ENCODE measurements at regions not wholly inside any gene's neighbourhood (a gene's known extent, or its start where the extent isn't known, plus 50 kb on each side); places are given as distances from the start of the nearest gene placed in this dataset.
"Not testable (repeated sequence)": the region's sequence is repeated elsewhere in the genome, so short reads cannot be mapped to it uniquely, and the experiment has no call there.

DNA sequence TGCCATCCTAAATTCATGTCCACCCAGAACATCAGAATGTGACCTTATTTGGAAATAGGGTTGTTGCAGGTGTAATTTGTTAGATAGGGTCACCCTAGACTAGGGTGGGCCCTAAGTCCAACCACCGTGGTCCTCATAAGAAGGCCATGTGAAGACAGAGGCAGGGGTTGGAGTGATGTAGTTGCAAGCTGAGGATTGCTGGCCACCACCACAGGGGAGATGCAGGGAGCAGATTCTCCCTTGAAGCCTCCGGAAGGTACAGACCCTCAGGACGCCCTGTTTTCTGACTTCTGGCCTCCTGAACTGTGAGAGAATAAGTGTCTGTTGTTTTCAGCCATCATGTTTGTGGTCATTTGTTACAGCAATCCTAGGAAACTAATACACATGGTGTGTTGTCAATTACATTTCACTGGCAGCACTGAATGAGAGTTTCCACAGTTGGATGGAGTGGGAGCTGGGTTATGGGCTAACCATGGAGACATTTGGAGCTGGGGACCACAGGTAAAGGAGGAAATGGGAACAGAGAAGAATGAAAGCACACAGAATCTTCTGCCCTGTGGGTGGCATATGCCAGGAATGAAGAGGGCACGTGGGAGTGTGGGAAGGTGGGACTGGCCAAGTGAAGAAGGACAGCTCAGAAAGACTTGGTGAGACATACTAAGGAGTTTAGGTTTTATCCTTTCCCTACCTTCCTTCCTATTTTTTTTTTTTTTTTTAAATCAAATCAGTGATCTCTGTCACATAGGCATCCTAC lies 266.0 kb downstream of the MYCN start:
- no peak for DNase-seq (ENCODE audit: low read depth, low spot score)

DNA sequence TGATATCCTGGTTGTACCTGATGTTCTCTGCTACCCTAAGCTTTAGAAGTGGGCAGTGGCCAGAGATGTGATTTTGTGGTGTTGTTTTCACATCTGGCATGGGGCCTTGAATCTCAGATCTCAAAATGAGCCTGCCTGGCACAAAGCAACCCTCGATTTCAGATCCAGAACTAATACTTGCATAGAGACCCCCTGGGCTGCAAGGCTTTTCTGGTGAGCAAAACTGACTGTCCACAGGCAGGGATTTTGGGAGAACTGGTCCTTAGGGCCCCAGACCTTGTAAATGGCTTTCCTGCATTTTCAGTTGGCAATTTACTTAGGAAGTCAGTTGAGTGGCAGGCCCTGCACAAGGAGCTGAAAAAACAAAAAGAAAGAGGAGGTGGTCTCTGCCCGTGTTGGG lies 265.3 kb downstream of the MYCN start:
- no peak for DNase-seq (ENCODE audit: low read depth, low spot score)

DNA sequence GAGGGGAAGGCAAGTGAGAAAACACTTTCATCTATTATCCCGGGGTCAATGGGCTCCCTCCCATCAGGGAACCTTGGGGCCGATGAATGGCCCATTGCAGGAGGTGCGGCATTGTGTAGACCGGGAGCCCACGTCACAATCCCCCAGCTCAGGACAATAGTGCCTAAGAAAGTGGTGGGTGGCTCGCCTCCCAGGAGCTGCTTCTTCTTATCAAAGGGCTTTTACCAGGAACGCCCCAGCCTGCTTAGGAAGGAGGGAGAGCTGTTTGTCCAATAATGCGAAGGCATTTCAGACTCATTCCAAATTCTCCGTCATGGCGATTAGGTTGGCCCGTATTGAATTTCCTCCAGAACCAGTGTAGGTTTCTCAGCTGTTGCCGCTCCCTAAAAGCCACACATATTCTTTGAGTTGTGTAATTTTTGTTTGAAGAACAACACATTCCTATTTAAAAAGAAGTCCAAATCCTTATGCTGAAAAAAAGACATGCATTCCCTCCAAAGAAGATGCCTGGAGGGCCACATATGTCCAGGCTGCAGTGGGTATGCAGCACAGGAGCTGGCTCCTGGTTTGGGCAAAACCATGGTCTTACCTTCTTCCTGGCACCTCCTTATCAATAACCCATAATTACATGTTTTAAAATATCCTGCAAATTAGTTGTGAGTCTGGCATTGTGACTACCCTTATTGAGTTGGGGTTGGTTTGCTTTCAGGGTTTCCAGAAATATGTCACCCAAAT lies 264.7 kb downstream of the MYCN start:
- no peak for DNase-seq (ENCODE audit: low read depth, low spot score)

DNA sequence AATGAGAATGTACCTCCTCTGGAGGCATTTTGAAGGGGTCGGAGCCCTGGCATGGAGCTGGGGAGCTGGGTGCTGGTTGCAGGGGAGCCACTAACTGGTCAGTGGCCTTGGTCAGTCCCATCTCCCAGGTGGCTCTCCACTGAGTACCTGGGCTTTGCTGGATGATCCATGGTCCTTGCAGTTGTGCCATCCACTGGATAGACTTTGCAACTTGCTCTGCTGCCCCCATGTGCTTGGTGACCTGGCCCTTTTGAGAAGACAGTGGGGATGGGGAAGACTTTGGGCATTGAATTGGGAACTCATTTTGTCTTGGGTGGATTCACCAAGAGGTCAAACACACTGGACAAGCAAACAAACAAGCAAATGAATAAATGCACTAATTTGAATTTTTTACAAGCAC lies 263.9 kb downstream of the MYCN start:
- no peak for DNase-seq (ENCODE audit: low read depth, low spot score)

DNA sequence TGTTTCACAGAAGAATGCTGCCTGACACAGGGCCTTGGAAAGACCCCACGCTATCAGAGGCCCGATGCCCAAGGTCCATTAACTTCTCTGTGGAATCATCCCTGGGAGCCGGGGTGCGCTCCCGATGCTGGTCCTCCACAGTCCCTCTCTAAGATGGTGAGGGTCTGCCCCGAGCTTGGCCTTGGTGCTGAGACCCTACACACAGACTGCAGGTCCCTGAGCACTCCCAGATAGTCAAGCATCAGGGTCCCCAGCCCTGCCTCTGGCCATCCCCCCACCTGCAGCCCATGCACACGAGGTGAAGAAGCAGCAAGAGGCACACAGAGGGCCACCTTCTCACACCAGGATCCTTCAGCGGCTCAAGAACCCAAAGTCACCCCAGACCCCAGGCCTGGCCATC lies 263.3 kb downstream of the MYCN start:
- no peak for DNase-seq (ENCODE audit: low read depth, low spot score)

DNA sequence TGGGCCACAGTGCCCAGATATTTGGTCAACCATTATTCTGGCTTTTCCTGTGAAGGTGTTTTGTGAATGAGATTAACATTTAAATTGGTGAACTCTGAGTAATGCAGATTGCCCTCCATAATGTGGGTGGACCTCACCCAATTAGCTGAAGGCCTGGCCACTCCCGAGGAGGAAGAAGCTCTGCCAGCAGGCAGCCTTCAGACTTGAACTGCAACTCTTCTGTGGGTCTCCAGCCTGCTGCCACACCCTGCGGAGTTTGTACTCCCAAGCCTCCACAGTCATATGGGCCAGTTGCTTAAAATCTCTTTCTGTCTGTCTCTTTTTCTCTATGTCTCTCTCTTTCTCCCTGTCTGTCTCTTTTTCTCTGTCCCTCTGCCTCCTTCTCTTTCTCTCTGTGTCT lies 262.7 kb downstream of the MYCN start:
- DNase-seq (ENCODE audit: low read depth, low spot score): no peak

DNA sequence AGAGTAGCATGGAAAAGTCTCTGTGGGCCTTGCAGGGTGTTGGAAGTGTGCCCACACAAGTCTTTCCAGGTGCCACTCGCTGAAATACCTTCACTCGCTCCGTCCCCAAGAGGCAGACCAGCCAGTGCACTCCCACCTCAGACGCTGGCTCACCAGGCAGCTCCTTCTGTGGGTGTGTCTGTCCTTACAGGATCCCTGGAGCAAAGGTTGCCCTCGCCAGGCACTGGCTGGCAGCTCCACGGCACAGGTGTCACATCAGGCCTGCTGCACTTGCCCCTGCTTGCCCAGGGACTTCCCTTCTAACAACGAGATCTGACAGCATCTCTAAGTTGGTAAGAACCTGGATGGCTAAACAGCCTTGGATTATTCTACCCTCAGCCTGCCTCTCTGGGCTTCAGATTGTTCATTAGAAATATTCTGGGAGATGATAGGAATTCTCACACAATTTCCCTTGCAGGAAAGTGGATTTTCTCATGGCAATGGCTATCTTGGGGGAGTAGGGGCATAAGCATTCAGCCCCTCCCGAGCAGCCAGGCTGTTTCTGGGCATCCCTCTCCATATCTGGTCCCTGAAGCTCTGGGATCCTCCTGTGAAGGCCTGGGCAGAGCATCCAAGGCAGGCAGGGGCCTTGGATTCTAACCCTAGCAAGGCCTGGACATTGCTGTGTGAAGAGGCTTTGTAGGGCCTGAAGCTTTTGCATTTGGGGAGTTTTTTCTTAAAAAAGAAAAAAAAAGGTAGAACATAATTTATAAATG lies 262.1 kb downstream of the MYCN start:
- no peak for DNase-seq (ENCODE audit: low read depth, low spot score)

DNA sequence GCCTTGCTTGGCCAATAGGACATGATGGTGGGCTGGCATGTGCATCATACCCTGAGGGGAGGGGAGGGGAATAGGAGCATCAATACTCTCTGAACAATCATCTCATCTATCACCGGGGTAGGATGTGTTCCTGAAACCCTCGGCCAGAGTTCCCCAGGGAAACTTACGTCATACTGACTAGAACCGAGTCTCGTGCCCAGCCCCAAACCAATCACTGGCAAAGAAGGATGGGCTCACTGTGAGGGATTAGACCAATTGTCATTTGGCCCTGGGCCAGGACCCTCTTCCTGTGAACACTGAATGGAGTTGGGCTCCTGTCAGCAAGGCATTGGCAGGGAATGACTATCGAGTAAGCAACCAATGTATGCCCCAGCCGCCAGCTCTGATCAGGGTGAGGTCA lies 261.5 kb downstream of the MYCN start:
- DNase-seq (ENCODE audit: low read depth, low spot score): no peak

DNA sequence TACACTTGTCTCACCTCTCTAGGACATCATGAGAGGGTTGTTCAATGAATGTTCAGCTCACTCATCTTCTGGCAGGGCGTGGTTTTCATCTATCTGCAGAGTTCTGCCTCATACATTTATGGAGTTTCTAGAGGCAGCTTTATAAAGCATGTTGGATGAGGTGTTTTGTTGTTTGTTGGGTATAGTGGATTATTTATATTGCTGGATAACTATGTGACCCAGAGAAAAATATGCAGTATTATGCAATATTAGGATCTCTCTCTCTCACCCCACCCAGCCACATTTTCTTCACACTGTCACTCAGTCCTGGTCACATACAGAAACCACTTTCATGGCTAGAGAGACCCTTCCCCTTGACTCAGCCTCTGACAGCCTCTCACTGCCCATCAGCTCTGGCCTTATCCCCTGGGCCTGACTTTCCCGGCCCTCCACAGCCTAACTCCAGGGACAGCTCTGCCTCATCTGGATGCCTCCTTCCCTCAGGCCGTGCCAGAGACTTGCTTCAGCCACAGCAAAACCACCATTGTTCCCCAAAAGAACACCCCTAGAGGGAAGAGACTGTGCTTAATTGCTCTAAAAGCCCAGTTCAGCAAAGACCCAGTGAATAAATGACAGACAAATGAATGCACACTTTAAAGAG lies 260.3 kb downstream of the MYCN start:
- no peak for DNase-seq (ENCODE audit: low read depth, low spot score)

DNA sequence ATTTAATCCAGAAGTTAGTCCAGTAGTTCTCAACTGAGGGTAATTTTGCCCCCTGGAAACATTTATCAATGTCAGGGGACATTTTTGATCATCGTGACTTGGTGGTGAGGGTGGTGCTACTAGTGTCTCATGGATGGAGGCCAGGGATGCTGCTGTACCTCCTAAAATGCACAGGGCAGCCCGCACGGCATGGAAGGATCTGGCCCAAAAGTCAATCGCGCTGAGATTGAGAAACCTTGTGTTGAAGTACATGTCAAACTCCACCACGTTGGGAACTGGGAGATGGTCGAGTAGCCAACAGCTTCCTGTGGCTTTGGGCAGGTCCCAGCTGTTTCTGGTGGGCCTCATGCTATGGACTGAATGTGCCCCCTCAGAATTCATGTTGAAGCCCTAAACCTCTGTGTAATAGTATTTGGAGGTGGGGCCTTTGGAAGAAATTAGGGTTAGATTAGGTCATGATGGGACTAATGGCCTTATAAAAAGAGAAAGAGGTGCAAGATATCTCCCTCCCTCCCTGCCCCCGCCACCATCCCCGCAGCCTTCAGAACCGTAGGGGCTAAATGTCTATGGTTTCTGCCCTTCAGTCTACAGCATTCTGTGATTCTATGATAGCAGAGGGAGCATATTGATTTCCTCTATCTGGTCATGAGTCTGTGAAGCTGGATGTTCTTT lies 259.7 kb downstream of the MYCN start:
- DNase-seq (ENCODE audit: low read depth, low spot score): no peak

DNA sequence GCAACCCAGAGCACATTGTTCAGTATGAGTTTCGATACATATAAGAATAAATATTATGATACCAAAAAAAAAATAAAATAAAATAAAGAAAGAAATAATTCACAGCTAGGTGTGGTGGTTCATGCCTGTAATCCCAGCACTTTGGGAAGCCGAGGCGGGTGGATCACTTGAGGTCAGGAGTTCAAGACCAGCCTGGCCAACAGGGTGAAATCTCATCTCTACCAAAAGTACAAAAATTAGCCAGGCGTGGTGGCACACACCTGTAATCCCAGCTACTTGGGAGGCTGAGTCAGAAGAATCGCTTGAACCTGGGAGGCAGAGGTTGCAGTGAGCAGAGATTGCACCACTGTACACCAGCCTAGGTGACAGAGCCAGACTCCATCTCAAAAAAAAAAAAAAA lies 258.9 kb downstream of the MYCN start:
- DNase-seq (ENCODE audit: low read depth, low spot score): not testable (repeated sequence)

DNA sequence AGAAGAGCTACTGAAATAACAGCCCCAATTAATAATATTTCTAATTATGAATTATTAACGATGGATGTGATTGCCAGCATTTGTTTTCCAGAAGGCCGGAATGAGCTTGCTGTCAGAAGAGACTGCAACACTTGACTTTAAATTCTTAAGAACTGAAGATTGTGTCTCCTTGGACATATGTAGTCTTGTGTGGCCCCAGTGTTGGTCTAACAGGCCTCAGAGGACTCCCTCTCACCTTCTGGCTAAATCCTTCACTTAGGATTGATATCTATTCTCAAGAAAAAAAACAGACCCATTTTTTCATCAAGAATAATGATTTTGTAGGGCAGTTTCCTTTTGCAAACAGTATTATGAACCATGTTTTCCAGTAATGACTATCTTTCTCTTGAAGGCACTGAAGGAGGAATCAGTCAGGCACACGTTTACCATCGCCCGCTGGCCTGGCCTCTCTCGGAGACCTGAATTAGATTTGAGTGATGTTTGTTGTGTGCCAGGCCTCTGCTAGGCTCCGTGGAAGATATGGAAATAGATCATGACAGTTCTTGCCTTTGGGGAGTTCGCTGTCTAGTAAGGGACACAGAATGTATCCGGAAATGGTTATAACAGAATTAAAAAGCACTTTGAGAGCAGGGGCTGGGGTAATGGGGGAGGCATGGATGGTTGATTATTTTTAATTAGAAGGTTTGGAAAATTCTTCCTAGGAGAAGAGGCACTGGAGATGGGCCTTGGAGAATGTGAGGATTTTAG lies 258.0 kb downstream of the MYCN start:
- DNase-seq (ENCODE audit: low read depth, low spot score): no peak

DNA sequence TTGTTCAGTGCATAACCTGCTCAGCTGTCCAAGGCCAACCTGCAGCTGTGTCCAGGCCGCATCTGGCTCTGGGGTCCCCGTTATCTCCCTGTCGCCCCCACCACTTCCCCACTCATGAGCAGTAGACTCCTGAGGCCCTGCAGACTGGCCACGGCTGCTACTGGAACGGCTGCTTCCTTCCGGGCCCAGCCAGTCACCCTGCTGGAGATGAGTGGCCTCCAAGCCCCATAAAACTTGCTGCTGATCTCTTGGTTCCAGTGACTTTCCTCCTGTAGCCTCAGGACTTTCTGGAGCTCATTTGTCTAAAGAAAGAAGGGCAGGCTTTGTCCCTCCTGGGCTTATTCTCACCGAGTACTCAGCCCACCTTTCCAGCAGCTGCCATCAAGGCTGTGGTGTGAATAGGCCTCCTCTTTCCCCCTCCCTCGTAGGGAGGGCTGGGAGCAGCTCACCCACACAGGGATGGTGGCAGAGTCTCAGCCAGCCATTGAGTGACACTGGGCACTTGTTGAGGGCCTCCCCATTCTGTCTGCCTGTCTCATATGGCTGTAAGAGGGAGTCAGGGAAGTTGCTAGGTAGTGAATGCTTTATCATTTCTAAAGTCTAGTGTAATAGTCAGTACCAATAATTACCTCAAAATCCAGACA lies 257.3 kb downstream of the MYCN start:
- DNase-seq (ENCODE audit: low read depth, low spot score): no peak

DNA sequence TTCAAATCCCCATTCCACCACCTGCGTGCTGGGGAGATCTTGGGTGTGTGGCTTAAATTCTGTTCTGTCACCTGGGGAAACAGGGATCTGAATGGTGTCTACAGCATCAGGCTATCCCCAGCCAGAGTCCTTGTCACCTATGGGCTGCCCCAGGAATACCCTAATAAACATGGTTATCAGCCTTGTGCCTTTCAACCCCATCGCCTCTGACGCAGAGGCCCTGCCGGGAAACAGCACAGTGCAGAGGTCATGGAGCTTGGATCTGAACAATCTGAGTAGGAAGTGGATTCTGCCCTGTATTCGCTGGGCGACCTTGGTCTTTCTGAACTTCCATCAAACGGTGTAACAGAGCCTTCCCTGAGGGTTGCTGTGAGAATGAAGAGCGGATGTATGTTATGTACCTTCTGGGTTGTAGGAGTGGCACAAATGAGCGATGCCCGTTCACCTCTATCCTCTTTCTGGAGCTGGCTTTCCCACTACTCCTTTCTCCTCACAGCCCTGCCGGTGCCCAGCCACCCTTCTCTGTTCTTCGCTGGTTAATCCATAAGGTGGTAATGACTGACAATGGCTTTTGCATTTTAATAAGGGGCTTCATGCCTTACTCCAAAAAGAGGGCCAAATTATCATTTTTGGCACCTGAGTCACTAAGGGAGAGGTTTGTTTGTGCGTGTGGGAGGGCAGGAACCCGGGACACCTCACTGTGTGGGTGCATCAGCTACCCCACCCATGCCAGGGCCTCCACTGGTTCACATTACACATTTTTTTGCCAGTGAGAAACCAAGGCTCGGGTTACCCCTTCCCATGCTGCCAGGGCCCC lies 256.5 kb downstream of the MYCN start:
- no peak for DNase-seq (ENCODE audit: low read depth, low spot score)

DNA sequence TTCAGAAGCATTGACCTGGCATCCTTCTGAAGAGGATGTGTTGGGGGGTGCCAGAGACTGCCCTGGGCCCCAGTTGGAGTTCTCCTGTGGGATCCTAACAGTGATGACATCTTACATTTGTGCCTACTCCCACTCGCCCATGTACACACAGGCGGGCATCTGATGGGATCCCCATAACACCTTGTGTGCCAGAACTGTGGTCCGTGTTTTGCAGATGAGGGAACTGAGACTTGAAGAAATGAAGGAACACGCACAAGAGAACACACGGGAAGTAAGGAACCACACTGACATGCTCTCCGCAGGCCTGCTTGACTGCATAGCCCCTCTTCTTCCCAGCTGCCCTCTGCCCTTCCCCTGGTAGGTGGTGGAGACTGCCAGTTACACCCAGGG lies 255.3 kb downstream of the MYCN start:
- no peak for DNase-seq (ENCODE audit: low read depth, low spot score)

DNA sequence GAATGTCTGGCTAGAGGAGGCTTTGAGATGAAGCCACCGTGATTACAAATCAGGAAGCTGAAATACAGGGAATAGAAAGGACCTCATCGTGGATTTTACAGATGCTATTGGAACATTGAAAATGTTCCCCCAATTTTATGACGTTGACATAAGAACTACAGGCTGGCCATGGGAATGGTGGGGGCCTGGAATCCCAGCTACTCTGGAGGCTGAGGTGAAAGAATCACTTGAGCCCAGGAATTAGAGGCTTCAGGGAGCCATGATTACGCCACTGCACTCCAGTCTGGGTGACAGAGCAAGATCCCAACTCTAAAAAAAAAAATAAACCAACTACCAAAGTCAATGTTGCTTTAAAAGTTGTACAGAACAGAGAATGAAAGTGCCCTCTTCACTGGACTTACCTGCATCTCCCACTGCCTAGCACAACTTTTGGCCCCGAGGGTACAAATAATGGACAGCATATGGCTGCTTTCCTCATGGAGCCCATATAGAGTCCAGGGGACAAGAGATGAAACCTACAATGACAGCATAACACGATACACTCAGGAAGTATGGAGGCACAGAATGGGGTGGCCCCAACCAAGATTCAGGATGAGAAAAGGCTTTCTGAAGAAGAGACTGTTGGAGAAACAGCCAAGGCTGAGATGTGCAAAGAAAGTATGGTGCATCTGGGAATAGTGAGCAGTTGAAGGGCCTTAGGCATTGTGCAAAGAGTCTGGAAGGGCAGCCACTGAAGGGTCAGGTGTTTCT lies 254.8 kb downstream of the MYCN start:
- DNase-seq (ENCODE audit: low read depth, low spot score): no peak

DNA sequence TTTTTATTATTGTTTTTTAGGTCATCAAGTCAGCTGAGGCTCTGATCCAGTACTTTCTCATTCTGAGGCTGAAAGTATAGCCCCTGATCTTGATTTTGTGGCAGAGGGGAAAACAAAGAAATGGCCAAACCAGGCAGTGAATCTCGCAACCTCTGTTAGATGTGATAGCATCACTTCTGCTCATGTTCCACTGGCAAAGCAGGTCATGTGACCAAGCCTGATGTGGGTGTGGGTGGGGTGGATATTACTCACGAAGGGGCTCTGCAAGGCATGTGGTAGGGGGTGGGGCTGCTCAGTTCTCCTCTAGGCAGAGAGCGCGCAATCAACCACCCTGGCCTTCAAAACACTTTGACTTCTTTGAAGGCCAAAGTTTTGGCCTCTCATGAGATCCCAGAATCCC lies 254.2 kb downstream of the MYCN start:
- no peak for DNase-seq (ENCODE audit: low read depth, low spot score)

DNA sequence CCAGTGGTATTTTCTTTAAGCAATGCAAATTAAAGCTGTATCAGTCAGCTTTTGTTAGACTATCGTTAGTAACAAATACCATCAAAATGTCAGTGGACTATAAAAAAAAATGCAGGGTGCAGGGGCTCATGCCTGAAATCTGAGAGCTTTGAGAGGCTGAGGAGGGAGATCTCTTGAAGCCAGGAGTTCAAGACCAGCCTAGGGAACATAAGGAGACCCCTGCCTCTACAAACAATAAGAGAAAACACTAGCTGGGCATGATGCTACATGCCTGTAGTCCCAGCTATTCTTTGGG lies 253.7 kb downstream of the MYCN start:
- DNase-seq (ENCODE audit: low read depth, low spot score): no peak

Data from activated naive CD8-positive, alpha-beta T cell treated with anti-CD3 and anti-CD28 coated beads, Interleukin-2, amount 50 U/mL, for 16 hours (primary cell).